GM19238 (cell line): ENCODE measurements at regions not wholly inside any gene's neighbourhood (a gene's known extent, or its start where the extent isn't known, plus 50 kb on each side); places are given as distances from the start of the nearest gene placed in this dataset.

Experiments
- DNase-seq: peaks from one replicate; pipeline ENCODE4 v3.0.0; 2011; ENCODE audit warnings: low spot score; ENCODE audit not compliant: insufficient read length

- no peak for DNase-seq
Measured at GRCh38 chr3:107970993-107971580, 119.7 kb downstream of the CD47 start.

- DNase-seq = no peak
Measured at GRCh38 chr3:107969994-107970819, 120.6 kb downstream of the CD47 start.

GRCh38 chr3:107969525-107969924 is 121.3 kb downstream of the CD47 start:
- DNase-seq = no peak

GRCh38 chr3:107966276-107966675 is 124.6 kb downstream of the CD47 start:
- no peak for DNase-seq

GRCh38 chr3:107965136-107965655 is 125.6 kb downstream of the CD47 start:
- DNase-seq = no peak

GRCh38 chr3:107963581-107963980 is 127.2 kb downstream of the CD47 start:
- no peak for DNase-seq

GRCh38 chr3:107962946-107963345 is 127.9 kb downstream of the CD47 start:
- no peak for DNase-seq

- no peak for DNase-seq
Measured at GRCh38 chr3:107962037-107962436, 128.8 kb downstream of the CD47 start.

GRCh38 chr3:107959550-107960154 is 131.2 kb downstream of the CD47 start:
- DNase-seq = no peak

GRCh38 chr3:107958146-107958545 is 132.7 kb downstream of the CD47 start:
- no peak for DNase-seq

- no peak for DNase-seq
Measured at GRCh38 chr3:107956991-107957900, 133.6 kb downstream of the CD47 start.

GRCh38 chr3:107954845-107955244 is 136.0 kb downstream of the CD47 start:
- DNase-seq = no peak

GRCh38 chr3:107953722-107954121 is 137.1 kb downstream of the CD47 start:
- DNase-seq = no peak

- no peak for DNase-seq
Measured at GRCh38 chr3:107951126-107951525, 139.7 kb downstream of the CD47 start.

- no peak for DNase-seq
Measured at GRCh38 chr3:107950417-107950816, 140.4 kb downstream of the CD47 start.

GRCh38 chr3:107949394-107949970 is 141.3 kb downstream of the CD47 start:
- no peak for DNase-seq

GRCh38 chr3:107947203-107947602 is 143.6 kb downstream of the CD47 start:
- DNase-seq = no peak

- DNase-seq = no peak
Measured at GRCh38 chr3:107946700-107947099, 144.1 kb downstream of the CD47 start.

- DNase-seq = no peak
Measured at GRCh38 chr3:107945417-107946094, 145.3 kb downstream of the CD47 start.

- DNase-seq = no peak
Measured at GRCh38 chr3:107943786-107944523, 146.9 kb downstream of the CD47 start.
